ACHN (cell line): ENCODE measurements at regions not wholly inside any gene's neighbourhood (a gene's known extent, or its start where the extent isn't known, plus 50 kb on each side); places are given as distances from the start of the nearest gene placed in this dataset.
"Not testable (repeated sequence)": the region's sequence is repeated elsewhere in the genome, so short reads cannot be mapped to it uniquely, and the experiment has no call there.

Experiments
- DNase-seq: peaks from one replicate; pipeline ENCODE4 v3.0.0-alpha.2; 2015
- in situ Hi-C: cut with HindIII; loops from 2 replicates; pipeline ENCODE4 v1.10.0; 2017; ENCODE audit warnings: low sequenced_read_pairs, low pct_ligation_motif_present, low pct_unique_long_range_greater_than_20kb

DNA sequence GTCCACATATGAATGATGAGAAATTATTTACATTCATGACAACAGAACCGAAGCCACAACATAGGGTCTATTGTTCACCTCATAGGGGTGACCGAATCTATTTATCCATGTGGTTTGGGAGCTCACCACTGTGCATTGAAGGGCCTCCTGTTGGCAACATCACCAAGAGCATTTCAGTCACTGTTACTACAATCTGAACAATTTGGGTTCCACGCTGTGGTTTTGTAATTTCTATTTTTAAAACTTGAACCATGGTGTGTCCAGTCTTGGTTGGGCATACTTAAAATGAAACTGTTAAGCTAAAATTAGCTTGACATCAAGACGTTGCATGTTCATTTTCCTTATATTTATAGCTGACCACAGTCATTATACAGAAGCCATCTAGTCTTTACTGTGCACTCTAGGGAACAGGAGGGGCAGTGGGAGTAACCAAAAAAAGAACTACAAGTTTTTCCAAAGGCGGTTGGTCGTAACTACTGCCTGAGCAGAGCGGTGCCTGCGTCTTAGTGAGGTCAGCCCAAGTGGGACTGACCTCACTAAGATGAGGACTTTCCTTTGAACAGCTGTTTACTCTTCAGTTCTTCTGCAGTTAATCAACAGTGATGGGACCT, 192.1 kb downstream of the SPRY1 start:
- DNase-seq: no peak
- in situ Hi-C loops: no loop called here

GRCh38 chr4:123589301-123589700, 192.7 kb downstream of the SPRY1 start:
- in situ Hi-C loops: no loop called here
- no peak for DNase-seq

- DNase-seq: no peak
- in situ Hi-C loops: no loop called here
These were observed 195.3 kb downstream of the SPRY1 start for GRCh38 chr4:123591875-123592274.

- no peak for DNase-seq
- in situ Hi-C loops: no loop called here
These were observed 197.1 kb downstream of the SPRY1 start for GRCh38 chr4:123593655-123594054.

GRCh38 chr4:123596805-123597204, 200.2 kb downstream of the SPRY1 start:
- in situ Hi-C loops: no loop called here
- DNase-seq: no peak

GRCh38 chr4:123597586-123597985, 201.0 kb downstream of the SPRY1 start:
- in situ Hi-C loops: no loop called here
- DNase-seq: no peak

DNA sequence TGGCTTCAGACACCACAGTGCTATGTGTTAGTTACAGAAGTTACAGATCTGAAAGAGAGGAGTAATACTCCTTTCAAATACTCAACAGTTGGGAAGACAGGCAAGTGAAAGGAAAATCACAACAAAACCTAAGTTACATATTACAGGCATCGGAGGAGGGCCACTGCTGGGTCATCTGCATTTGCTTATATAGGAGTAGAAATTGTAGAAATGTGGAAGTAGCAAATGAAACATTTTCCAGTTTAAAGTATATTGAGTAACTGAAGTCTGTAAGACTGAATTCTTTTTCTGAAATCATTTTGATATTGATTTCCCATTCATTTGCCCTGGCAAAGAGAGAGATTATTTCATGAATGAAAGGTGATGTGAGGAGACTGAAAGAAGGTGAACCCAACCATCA, 201.7 kb downstream of the SPRY1 start:
- no peak for DNase-seq
- in situ Hi-C loops: no loop called here

DNA sequence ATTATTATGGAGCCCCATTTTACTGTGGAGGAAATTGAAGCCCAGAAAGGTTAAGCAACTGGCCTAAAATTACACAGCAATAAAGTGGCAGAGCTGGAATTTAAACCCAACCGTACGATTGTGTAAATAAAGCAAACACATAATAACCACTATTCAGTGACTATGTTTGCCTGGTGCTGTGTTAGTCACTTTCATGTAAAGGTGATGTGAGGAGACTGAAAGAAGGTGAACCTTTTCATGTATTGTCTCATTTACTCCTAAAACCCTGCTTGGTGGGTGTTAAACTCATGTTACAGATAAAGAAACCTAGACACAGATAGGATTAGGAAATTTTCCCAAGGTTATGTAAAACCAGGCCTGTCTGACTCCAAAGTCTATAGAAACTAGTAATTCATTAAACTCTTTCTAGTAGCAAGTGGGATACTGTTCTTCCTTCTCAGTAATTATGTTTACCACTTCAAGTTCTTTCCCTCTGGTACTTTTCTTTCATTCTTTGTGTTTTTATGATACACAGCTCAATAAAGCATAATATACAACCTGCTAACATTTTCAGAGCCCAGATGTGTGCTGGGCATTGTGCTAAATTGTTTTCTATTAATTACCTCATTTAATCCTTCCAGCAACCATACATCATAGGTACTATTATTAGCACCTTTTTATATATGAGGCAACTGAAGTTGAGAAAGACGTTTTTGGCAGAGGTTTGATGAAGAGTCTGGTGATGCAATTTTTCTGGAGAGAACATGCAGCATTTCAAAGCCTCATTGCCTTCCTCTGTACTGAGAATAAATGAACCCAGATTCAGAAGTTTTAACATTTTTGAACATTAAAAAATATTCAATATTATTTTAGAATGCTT, 202.7 kb downstream of the SPRY1 start:
- no peak for DNase-seq
- in situ Hi-C loops: no loop called here

DNA sequence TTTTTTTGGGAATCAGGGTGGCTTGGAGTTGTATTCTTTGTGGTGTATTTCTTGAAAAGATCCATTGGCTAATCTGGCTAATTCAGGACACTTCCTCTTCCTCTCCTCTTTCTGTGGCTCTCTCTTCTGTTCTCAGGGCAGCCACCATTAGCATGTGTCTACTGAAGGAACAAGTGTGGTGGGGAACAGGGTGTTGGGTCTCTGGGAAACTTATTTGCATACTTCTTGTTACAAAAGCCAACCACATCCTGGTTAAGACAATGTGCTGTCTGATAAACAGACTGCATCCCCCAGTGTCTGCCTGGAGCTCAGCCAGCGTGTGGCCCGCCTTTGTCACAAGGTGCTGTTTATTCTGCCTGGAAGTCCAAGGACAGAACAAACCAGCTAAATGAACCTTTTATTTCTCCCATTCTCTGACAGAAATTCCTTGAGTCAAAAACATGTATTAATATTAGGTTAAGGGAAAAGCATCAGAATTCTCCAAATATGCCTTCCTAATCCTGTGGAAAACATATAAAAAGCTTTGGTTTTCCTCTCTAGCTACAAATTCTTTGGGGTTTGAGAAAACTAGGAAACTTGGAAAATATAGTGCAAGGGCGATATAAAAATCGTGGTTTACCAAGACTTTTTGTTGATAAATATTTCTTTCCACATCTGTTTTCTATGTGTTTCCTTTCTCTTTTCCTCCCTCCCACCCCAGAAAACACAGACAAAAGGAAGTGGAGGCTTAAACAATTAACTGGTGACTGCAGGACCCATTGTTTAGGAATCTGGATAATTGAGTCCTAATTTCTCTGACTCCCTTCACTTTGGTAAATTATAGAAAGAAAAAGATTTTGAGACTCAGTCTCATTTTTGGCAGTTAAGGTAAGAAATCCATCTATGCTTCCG, 203.6 kb downstream of the SPRY1 start:
- no peak for DNase-seq
- in situ Hi-C loops: no loop called here

DNA sequence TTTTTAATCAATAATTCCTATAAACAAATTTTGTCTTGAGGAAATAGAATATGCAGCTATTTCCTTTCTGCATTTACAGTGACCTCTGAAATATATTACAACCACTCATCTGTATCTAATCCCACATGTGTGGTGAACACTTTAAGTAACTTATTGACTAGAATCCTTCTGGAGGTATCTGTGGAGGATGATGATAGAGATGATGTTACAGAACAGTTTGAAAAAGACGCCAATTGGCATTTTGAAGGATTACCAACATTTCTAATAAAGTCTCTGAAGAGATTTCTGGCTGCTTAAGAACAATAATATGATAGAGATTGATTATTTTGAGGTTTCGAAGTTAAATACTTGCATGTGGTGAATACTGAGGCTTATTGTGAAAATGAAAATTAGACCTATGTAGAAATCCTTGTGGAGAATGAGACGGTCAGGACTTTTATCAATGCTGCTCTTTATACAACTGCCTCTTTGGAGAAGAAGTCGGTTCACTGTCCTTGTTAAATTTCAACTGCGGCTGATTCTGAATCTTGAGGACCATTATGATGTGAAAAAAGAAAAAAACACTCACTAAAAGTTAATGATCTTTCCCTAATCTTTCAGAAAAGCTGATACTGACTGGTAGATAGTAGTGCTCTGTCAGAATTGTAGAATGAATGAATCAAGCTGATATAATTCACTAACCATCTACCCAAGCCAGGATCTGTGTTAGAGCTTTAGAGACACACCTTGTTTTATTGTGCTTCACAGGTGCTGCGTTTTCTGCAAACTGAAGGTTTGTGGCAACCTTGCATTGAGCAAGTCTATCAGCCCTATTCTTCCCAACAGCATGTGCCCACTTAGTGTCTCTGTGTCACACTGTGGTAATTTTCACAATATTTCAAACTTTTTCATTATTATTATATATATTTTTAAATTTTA, 204.7 kb downstream of the SPRY1 start:
- peak; percentile 47 for DNase-seq
- in situ Hi-C loops: no loop called here

DNA sequence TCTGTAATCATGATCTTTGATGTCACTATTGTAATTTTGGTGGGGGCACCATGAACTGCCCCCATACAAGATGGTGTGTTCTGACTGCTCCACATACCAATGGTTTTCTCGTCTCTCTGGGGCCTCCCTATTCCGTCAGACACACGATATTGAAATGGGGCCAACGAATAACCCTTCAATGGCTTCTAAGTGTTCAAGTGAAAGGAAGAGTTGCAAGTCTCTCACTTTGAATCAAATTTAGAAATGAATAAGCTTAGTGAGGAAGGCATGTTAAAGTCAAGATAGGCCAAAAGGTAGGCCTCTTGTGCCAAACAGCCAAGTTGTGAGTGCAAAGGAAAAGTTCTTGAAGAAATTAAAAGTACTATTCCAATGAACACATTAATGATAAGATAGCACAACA, 205.4 kb downstream of the SPRY1 start:
- in situ Hi-C loops: no loop called here
- no peak for DNase-seq

DNA sequence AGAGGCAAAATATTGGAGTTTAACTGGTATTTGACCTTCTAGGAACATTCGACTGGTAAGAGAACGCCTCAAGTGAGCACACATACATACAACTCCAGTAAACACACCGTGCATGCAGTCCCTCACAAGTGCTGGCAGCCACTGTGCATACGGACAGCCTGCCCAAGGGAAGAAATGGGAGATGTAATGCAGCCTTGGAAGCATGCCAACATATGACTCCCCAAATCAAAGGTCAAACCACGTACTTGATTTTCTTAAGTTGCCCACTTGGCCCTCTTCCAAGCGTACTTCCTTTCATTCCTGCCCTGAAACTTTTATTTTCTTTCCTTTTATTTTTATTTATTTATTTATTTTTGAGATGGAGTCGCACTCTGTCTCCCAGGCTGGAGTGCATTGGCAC, 206.6 kb downstream of the SPRY1 start:
- peak; percentile 10 for DNase-seq
- in situ Hi-C loops: no loop called here

- DNase-seq, in situ Hi-C loops: not testable (repeated sequence)
These were observed 209.2 kb downstream of the SPRY1 start for GRCh38 chr4:123605797-123606196.

DNA sequence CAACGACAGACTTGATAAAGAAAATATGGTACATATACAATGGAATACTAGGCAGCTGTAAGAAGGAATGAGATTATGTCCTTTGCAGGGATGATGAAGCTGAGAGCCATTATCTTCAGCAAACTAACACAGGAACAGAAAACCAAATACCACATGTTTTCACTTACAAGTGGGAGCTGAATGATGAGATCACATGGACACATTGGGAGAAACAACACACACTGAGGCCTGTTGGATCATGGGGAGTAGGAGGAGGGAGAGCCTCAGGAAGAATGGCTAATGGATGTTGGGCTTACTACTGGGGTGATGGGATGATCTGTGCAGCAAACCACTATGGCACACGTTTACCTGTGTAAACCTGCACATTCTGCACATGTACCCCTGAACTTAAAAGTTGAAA, 209.7 kb downstream of the SPRY1 start:
- DNase-seq: no peak
- in situ Hi-C loops: no loop called here

- in situ Hi-C loops: no loop called here
- DNase-seq: no peak
These were observed 210.4 kb downstream of the SPRY1 start for GRCh38 chr4:123606946-123607542.

- in situ Hi-C loops: no loop called here
These were observed 213.2 kb downstream of the SPRY1 start for GRCh38 chr4:123609829-123610228.

DNA sequence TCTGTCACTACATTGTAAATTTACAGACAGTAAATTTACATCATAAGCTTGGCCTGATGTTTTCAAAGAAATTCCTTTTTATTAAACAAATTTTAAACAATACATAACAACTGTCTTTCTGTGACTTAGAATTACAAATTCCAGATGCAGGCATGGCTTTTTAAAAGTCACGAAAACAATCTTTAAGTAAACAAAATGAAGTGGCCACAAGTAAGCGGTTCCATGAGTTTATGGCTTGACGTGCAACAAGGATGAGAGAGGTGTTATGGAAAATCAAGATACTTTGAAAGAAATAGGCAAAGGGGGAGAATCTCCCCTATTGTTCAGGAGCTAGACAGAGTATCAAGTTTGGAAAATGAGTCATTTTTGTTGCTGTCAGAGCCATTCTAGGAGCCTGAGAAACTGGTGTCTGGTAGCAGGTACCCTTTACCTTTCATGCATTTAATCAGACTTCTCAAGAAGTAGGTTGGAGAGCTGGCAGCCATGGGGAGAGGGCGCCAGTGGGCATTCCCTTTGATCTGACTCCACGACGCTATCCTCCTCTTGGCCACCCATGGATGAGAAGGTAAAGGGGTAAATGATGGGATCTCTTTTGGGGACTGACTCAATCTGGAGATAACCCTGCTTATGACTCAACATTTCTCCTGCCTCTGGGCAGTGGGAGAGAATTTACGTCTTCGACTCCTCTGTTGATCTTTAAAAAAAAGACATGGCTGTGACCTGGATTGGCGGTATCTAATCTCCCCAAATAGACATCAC, 217.2 kb downstream of the SPRY1 start:
- DNase-seq: no peak
- in situ Hi-C loops: no loop called here

More at GRCh38 chr4:123609829-123610228, 213.2 kb downstream of the SPRY1 start:
- DNase-seq: no peak
